Ecto neural progenitor cell (in vitro differentiated cells): ENCODE measurements at regions not wholly inside any gene's neighbourhood (a gene's known extent, or its start where the extent isn't known, plus 50 kb on each side); places are given as distances from the start of the nearest gene placed in this dataset.
"Not testable (repeated sequence)": the region's sequence is repeated elsewhere in the genome, so short reads cannot be mapped to it uniquely, and the experiment has no call there.

Experiments
- DNase-seq: peaks from one replicate; pipeline ENCODE4 v3.0.0-alpha.2; 2018; ENCODE audit warnings: low spot score

DNA sequence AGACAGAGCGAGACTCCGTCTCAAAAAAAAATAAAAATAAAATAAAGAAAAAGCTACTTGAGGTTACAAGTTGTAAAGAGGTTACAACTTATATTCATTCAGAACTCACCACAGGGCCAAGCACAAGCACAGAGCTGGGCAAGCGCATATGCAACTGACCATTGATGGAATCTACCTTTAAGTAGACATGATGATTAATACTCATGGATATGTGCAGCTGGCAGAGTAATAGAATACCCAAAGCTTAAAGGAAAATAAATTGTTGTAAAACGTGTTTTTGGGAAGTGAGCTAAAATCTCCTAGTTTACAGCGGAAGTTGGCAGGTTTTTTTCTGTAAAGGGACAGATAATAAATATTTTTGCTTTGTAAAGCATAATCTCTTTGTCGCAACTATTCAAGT is 111.6 kb downstream of the TMEM168 start:
- DNase-seq: no peak

DNA sequence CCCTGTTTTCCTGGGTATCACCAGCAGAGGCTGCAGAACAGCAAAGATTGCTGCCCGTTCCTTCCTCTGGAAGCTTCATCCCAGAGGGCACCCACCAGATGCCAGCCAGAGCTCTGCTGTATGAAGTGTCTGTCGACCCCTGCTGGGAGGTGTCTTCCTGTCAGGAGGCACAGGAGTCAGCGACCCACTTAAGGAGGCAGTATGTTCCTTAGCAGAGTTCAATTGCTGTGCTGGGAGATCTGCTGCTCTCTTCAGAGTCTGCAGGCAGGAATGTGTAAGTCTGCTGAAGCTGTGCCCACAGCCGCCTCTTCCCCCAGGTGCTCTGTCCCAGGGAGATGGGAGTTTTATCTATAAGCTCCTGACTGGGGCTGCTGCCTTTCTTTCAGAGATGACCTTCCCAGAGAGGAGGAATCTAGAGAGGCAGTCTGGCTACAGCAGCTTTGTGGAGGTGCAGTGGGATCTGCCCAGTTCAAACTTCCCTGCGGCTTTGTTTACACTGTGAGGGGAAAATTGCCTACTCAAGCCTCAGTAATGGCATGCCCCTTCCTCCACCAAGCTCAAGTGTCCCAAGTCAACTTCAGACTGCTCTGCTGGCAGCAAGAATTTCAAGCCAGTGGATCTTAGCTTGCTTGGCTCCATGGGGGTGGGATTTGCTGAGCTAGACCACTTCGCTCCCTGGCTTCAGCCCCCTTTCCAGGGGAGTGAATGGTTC is 100.6 kb downstream of the TMEM168 start:
- not testable (repeated sequence) for DNase-seq

DNA sequence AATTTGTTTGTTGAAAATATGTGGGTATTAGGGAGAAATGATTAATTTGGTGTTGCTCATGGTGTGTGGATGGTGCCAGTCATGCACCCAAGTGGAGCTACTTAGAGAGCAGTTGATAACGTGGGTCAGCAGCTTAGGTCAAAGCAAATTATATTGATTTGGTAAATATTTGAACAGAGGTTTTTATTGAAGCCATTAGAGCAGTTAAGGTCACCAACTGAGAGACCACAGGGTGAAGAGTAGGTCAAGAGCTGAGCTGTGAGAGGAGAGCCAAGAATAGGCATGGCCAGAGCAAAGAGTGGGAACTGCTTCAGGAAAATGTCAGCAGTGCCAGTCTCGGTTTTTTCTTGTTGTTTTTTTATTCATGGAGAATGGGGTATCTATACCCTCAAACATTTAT is 97.9 kb downstream of the TMEM168 start:
- DNase-seq: no peak

DNA sequence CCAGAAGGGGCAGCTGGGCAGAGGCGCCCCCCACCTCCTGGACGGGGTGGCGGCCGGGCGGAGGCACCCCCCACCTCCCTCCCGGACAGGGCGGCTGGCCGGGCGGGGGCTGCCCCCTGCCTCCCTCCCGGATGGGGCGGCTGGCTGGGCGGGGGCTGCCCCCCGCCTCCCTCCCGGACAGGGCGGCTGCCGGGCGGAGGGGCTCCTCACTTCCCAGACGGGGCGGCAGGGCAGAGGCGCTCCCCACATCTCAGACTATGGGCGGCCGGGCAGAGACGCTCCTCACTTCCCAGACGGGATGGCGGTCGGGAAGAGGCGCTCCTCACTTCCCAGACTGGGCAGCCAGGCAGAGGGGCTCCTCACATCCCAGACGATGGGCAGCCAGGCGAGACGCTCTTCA is 93.0 kb downstream of the TMEM168 start:
- DNase-seq: not testable (repeated sequence)

DNA sequence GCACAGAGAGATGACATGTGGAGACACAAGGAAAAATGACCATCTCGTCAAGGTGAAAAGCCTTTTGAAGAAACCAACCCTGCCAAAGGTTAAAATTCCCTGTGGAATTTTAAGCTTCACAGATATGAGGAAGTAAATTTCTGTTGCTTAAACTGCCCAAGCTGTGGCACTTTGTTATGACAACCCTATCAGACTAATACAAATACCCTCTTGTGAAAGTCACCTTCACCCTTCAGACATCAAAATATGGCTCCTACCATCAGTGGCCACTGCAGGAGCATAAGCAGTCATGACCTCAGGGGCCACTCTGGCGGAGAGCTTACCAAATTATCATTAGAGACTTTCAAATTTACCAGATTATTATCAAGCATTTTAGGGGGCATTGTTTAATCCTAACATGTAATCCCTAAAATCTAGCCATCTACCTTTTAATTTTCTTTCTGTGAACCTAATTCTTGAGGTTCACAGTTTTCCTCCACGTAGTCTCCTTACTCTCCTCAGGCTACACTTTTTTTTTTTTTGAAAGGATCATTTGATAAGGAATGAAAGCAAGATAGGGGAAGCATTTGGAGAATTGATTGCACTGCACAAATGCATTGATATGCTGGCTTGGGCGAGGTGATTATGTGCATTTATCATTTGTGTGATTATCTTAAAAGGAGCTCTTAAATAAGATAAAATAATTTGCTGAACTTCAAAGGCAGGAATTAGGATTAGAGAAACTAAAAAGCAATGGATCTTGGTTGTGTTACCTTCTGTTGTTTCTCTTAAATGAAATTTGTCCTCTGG is 90.3 kb downstream of the TMEM168 start:
- no peak for DNase-seq

DNA sequence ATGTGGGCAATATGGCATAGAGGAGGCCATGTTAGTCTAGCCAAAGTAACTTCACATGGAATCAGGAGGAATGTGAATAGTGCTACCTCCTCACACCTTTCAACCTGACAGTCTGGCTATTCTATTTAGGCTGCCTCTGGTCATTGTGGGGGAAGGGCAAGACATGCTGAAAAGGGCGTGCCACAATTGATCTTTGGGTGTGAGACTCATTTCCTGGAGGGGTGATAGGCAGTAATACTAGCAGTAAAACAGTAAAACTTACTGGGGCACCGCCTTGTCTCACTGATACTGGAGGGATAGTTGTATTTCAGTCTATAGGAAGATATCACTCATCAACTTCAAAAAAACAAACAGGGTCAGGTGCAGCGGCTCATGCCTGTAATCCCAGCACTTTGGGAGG is 88.7 kb downstream of the TMEM168 start:
- no peak for DNase-seq

DNA sequence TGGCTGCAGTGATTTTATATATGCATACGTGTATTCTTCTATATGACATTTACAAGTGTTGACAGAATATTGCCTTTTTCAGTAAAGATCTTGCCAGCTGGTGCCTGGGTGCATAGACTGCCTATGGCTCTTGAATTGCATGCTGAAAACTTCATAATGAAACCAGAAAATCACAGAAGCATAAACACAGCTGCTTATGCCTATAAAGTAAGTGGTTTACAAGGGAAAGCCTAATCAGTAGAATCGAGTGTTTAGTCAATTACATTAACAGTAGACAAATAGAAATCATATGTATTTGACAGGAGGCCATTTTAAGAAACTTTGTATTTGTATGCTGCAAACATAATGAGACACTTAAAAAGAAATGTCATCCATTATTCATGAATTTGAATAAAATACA is 82.5 kb downstream of the TMEM168 start:
- no peak for DNase-seq

DNA sequence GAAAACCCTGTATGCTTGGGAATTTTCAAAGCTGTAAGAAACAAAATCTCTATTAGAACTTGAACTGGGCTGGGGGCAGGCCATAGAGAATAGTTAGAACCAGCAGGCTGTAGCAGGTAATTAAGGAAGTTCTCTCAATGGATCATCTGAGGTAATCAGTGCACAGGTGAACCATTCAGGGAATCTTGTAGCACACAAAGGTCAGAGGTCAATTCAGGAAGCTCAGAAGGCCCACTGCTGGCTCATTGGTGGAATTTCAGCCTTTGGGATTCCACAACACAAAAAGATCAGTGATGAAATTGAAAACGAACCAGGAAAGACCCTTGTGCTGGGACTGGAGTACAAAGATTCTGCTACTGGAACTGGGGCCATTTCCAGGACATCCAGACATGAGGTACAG is 82.0 kb downstream of the TMEM168 start:
- no peak for DNase-seq
